Stimulated activated naive B cell treated with anti-CD40 and anti-IgM and Interleukin-4, amounts not matched to agents 10 μg/mL and 1 μg/mL and 100 μg/mL, for 72 hours (primary cell): ENCODE measurements at regions not wholly inside any gene's neighbourhood (a gene's known extent, or its start where the extent isn't known, plus 50 kb on each side); places are given as distances from the start of the nearest gene placed in this dataset.
"Not testable (repeated sequence)": the region's sequence is repeated elsewhere in the genome, so short reads cannot be mapped to it uniquely, and the experiment has no call there.

Experiments
- ATAC-seq, 2 donors: fragments of 150-1000 bp; cut with Tn5 transposase; replicated peaks; 2 replicates each; pipeline ENCODE4 v1.10.0; 2021; ENCODE audit warnings: moderate library complexity in 1 of 2
- DNase-seq: peaks from one replicate; pipeline ENCODE4 v3.0.0; 2021
- H3K27ac Mint-ChIP-seq: one replicate; pipeline ENCODE4 v1.8.0; 2022; ENCODE audit warnings: mild to moderate bottlenecking, mixed read lengths
- H3K27me3 Mint-ChIP-seq, 2 donors: one replicate each; pipeline ENCODE4 v1.8.0; 2022; ENCODE audit warnings: mixed read lengths in 2 of 2
- H3K36me3 Mint-ChIP-seq, 2 donors: one replicate each; pipeline ENCODE4 v1.8.0; 2022; ENCODE audit warnings: mixed read lengths in 2 of 2, mild to moderate bottlenecking in 1 of 2
- H3K4me1 Mint-ChIP-seq, 2 donors: one replicate each; pipeline ENCODE4 v1.8.0; 2022; ENCODE audit warnings: mixed read lengths in 2 of 2, mild to moderate bottlenecking in 1 of 2
- H3K4me3 Mint-ChIP-seq, 2 donors: one replicate each; pipeline ENCODE4 v1.8.0; 2022; ENCODE audit warnings: mild to moderate bottlenecking in 2 of 2, mixed read lengths in 2 of 2, moderate library complexity in 1 of 2
- H3K9me3 Mint-ChIP-seq, 2 donors: one replicate each; pipeline ENCODE4 v1.8.0; 2022; ENCODE audit warnings: mixed read lengths in 2 of 2, mild to moderate bottlenecking in 1 of 2

GRCh38 chr5:92328584-92329259 lies 945.6 kb upstream of the ARRDC3 start:
- ATAC-seq (no peak), DNase-seq (no peak)
- H3K36me3 Mint-ChIP-seq, result no peaks in the 10 kb centered on the region
- H3K27ac Mint-ChIP-seq, result no peak overlapping the region
- no peaks in the 10 kb centered on the region for H3K4me1 Mint-ChIP-seq
- no peak overlapping the region for H3K4me3 Mint-ChIP-seq
- peaks cover 0 to 1% of the 10 kb centered on the region in 2 donors for H3K9me3 Mint-ChIP-seq
- no peaks in the 10 kb centered on the region for H3K27me3 Mint-ChIP-seq

GRCh38 chr5:92320446-92320845 lies 937.3 kb upstream of the ARRDC3 start:
- Mint-ChIP-seq H3K27me3 (no peaks in the 10 kb centered on the region), H3K36me3 (no peaks in the 10 kb centered on the region), H3K4me3 (no peak overlapping the region), H3K27ac (no peak overlapping the region), H3K9me3 (peaks cover 0 to 7% of the 10 kb centered on the region in 2 donors), H3K4me1 (no peaks in the 10 kb centered on the region)
- ATAC-seq (no peak), DNase-seq (no peak)

GRCh38 chr5:92313385-92313784 lies 930.3 kb upstream of the ARRDC3 start:
- Mint-ChIP-seq H3K27me3 (no peaks in the 10 kb centered on the region), H3K9me3 (peaks cover 0 to 2% of the 10 kb centered on the region in 2 donors), H3K4me1 (no peaks in the 10 kb centered on the region), H3K4me3 (no peak overlapping the region), H3K36me3 (no peaks in the 10 kb centered on the region), H3K27ac (no peak overlapping the region)
- no peak for ATAC-seq
- DNase-seq, result no peak

GRCh38 chr5:92309336-92309991 lies 926.3 kb upstream of the ARRDC3 start:
- H3K9me3 Mint-ChIP-seq, result no peaks in the 10 kb centered on the region
- H3K27ac Mint-ChIP-seq, result no peak overlapping the region
- no peak for ATAC-seq
- no peaks in the 10 kb centered on the region for H3K27me3 Mint-ChIP-seq
- H3K36me3 Mint-ChIP-seq, result no peaks in the 10 kb centered on the region
- no peak overlapping the region for H3K4me3 Mint-ChIP-seq
- H3K4me1 Mint-ChIP-seq, result no peaks in the 10 kb centered on the region
- DNase-seq, result no peak

- DNase-seq (no peak), ATAC-seq (no peak)
- no peaks in the 10 kb centered on the region for H3K9me3 Mint-ChIP-seq
- no peak overlapping the region for H3K27ac Mint-ChIP-seq
- H3K4me1 Mint-ChIP-seq, result no peaks in the 10 kb centered on the region
- no peaks in the 10 kb centered on the region for H3K27me3 Mint-ChIP-seq
- no peak overlapping the region for H3K4me3 Mint-ChIP-seq
- no peaks in the 10 kb centered on the region for H3K36me3 Mint-ChIP-seq
These were observed 925.6 kb upstream of the ARRDC3 start for GRCh38 chr5:92308679-92309078.

- not testable (repeated sequence) for H3K27me3 Mint-ChIP-seq, ATAC-seq, H3K4me3 Mint-ChIP-seq, H3K9me3 Mint-ChIP-seq, H3K36me3 Mint-ChIP-seq, H3K4me1 Mint-ChIP-seq, H3K27ac Mint-ChIP-seq, DNase-seq
These were observed 919.2 kb upstream of the ARRDC3 start for GRCh38 chr5:92302356-92302755.

- ATAC-seq, result no peak
- no peak for DNase-seq
- Mint-ChIP-seq H3K9me3 (peaks cover 15 to 17% of the 10 kb centered on the region in 2 donors), H3K27ac (no peak overlapping the region), H3K27me3 (no peaks in the 10 kb centered on the region), H3K4me1 (no peaks in the 10 kb centered on the region), H3K4me3 (no peak overlapping the region), H3K36me3 (no peaks in the 10 kb centered on the region)
These were observed 900.4 kb upstream of the ARRDC3 start for GRCh38 chr5:92283521-92283920.

- DNase-seq, H3K27ac Mint-ChIP-seq: not testable (repeated sequence)
- H3K9me3 Mint-ChIP-seq, result peaks cover 8 to 15% of the 10 kb centered on the region in 2 donors
These were observed 888.6 kb upstream of the ARRDC3 start for GRCh38 chr5:92271750-92272149.

GRCh38 chr5:92268343-92268742 lies 885.2 kb upstream of the ARRDC3 start:
- Mint-ChIP-seq H3K9me3 (peaks cover 3 to 8% of the 10 kb centered on the region in 2 donors), H3K36me3 (no peaks in the 10 kb centered on the region), H3K4me1 (no peaks in the 10 kb centered on the region), H3K27me3 (no peaks in the 10 kb centered on the region), H3K4me3 (no peak overlapping the region), H3K27ac (no peak overlapping the region)
- ATAC-seq (no peak), DNase-seq (no peak)

More at GRCh38 chr5:92271750-92272149, 888.6 kb upstream of the ARRDC3 start:
- ATAC-seq, H3K27me3 Mint-ChIP-seq, H3K36me3 Mint-ChIP-seq, H3K4me1 Mint-ChIP-seq, H3K4me3 Mint-ChIP-seq: not testable (repeated sequence)

GRCh38 chr5:92267830-92268229 lies 884.7 kb upstream of the ARRDC3 start:
- H3K36me3 Mint-ChIP-seq, result no peaks in the 10 kb centered on the region
- H3K27ac Mint-ChIP-seq, result no peak overlapping the region
- ATAC-seq, result no peak
- peaks cover 3 to 8% of the 10 kb centered on the region in 2 donors for H3K9me3 Mint-ChIP-seq
- no peaks in the 10 kb centered on the region for H3K4me1 Mint-ChIP-seq
- no peak overlapping the region for H3K4me3 Mint-ChIP-seq
- no peaks in the 10 kb centered on the region for H3K27me3 Mint-ChIP-seq
- no peak for DNase-seq

- no peak for DNase-seq
- Mint-ChIP-seq H3K4me1 (no peaks in the 10 kb centered on the region), H3K4me3 (no peak overlapping the region), H3K27ac (no peak overlapping the region), H3K27me3 (no peaks in the 10 kb centered on the region), H3K9me3 (peaks cover 3 to 8% of the 10 kb centered on the region in 2 donors), H3K36me3 (no peaks in the 10 kb centered on the region)
- ATAC-seq, result no peak
These were observed 882.7 kb upstream of the ARRDC3 start for GRCh38 chr5:92265804-92266203.

GRCh38 chr5:92255605-92256004 lies 872.5 kb upstream of the ARRDC3 start:
- H3K36me3 Mint-ChIP-seq, DNase-seq, H3K4me3 Mint-ChIP-seq, H3K27me3 Mint-ChIP-seq, ATAC-seq, H3K4me1 Mint-ChIP-seq, H3K27ac Mint-ChIP-seq: not testable (repeated sequence)
- peaks cover 5 to 10% of the 10 kb centered on the region in 2 donors for H3K9me3 Mint-ChIP-seq

GRCh38 chr5:92248518-92248917 lies 865.4 kb upstream of the ARRDC3 start:
- H3K4me1 Mint-ChIP-seq, result no peaks in the 10 kb centered on the region
- no peak for ATAC-seq
- no peaks in the 10 kb centered on the region for H3K36me3 Mint-ChIP-seq
- peaks cover 10% of the 10 kb centered on the region in 2 donors for H3K9me3 Mint-ChIP-seq
- H3K27ac Mint-ChIP-seq, result no peak overlapping the region
- no peak overlapping the region for H3K4me3 Mint-ChIP-seq
- no peak for DNase-seq
- no peaks in the 10 kb centered on the region for H3K27me3 Mint-ChIP-seq

- Mint-ChIP-seq H3K27me3 (no peaks in the 10 kb centered on the region), H3K4me3 (no peak overlapping the region), H3K27ac (no peak overlapping the region), H3K9me3 (no peaks in the 10 kb centered on the region), H3K4me1 (no peaks in the 10 kb centered on the region), H3K36me3 (no peaks in the 10 kb centered on the region)
- ATAC-seq (no peak), DNase-seq (no peak)
These were observed 859.1 kb upstream of the ARRDC3 start for GRCh38 chr5:92242170-92242569.

GRCh38 chr5:92237896-92238295 lies 854.8 kb upstream of the ARRDC3 start:
- no peak overlapping the region for H3K27ac Mint-ChIP-seq
- DNase-seq (no peak), ATAC-seq (no peak)
- H3K4me1 Mint-ChIP-seq, result no peaks in the 10 kb centered on the region
- H3K36me3 Mint-ChIP-seq, result no peaks in the 10 kb centered on the region
- no peaks in the 10 kb centered on the region for H3K27me3 Mint-ChIP-seq
- no peaks in the 10 kb centered on the region for H3K9me3 Mint-ChIP-seq
- no peak overlapping the region for H3K4me3 Mint-ChIP-seq
